ENCODE measurements at regions not wholly inside any gene's neighbourhood (a gene's known extent, or its start where the extent isn't known, plus 50 kb on each side); places are given as distances from the start of the nearest gene placed in this dataset.

GRCh38 chr4:102423375-102423774 is 77.8 kb upstream of the NFKB1 start:
- TF ChIP-seq ZNF274 (IDR thresholded peaks at IDR 0.05; ENCODE audit: low read depth, low read length) (no peak), YY1 (IDR thresholded peaks at IDR 0.05; ENCODE audit: insufficient read depth, insufficient read length) (no peak)

All from NT2/D1 (cell line).